Lower leg skin (tissue), 3 donors: ENCODE measurements at regions not wholly inside any gene's neighbourhood (a gene's known extent, or its start where the extent isn't known, plus 50 kb on each side); places are given as distances from the start of the nearest gene placed in this dataset.

Experiments used
- POLR2A ChIP-seq, 2 donors: fragments of 450-650 bp; IDR thresholded peaks; one replicate each; pipeline ENCODE4 v1.6.1; 2016 to 2017; ENCODE audit warnings: antibody characterized with exemption in 2 of 2, mild to moderate bottlenecking in 1 of 2, moderate library complexity in 1 of 2
- TF ChIP-seq, protein P1 (sequence below), 3 donors: fragments of 450-650 bp; IDR thresholded peaks; one replicate each; pipeline ENCODE4 v1.5.1; 2016; ENCODE audit warnings: antibody characterized with exemption in 3 of 3, mild to moderate bottlenecking in 3 of 3, moderate library complexity in 2 of 3

DNA sequence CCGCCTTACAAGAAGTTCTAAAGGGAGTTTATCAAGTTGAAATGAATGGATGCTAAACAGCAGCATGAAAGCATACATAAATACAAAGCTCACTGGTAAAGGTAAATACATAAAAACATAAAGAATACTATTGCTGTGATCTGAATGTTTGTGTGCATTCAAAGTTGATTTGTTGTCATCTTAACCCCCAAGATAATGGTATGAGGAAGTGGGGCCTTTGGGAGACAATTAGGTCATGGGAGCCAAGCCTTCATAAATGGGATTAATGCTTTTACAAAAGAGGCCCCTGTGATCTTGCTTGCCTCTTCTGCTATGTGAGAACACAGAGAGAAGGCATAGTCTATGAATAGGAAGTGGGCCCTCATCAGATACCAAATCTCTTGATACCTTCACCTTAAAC is 209.0 kb upstream of the SAMSN1 start:
- TF ChIP-seq, protein P1, sequence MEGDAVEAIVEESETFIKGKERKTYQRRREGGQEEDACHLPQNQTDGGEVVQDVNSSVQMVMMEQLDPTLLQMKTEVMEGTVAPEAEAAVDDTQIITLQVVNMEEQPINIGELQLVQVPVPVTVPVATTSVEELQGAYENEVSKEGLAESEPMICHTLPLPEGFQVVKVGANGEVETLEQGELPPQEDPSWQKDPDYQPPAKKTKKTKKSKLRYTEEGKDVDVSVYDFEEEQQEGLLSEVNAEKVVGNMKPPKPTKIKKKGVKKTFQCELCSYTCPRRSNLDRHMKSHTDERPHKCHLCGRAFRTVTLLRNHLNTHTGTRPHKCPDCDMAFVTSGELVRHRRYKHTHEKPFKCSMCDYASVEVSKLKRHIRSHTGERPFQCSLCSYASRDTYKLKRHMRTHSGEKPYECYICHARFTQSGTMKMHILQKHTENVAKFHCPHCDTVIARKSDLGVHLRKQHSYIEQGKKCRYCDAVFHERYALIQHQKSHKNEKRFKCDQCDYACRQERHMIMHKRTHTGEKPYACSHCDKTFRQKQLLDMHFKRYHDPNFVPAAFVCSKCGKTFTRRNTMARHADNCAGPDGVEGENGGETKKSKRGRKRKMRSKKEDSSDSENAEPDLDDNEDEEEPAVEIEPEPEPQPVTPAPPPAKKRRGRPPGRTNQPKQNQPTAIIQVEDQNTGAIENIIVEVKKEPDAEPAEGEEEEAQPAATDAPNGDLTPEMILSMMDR (IDR thresholded peaks at IDR 0.05) = no peak
- no peak for TF ChIP-seq POLR2A (IDR thresholded peaks at IDR 0.05)
